ENCODE measurements at regions not wholly inside any gene's neighbourhood (a gene's known extent, or its start where the extent isn't known, plus 50 kb on each side); places are given as distances from the start of the nearest gene placed in this dataset.

DNA sequence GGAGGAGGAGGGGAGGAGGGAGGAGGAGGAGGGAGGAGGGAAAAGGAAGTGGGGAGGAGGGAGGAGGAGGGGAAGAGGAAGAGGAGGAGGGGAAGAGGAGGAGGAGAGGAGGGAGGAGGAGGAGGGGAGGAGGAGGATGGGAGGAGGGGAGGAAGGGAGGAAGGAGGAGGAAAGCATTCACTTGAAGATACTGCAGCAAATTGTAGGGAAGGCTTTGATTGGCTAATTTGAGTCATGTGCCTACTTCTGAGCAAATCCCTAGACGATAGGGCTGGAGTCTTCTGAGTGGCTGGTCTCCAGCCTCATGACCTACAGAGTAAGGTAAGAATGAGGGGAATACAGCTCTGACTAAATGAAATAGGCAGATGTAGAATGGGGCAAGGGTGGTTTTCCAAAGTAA, 783.2 kb upstream of the RBFOX1 start:
- no peak for DNase-seq (ENCODE audit: low spot score)
- no peak for TF ChIP-seq CTCF (IDR thresholded peaks at IDR 0.05; ENCODE audit: extremely low read depth, missing control alignments)

DNA sequence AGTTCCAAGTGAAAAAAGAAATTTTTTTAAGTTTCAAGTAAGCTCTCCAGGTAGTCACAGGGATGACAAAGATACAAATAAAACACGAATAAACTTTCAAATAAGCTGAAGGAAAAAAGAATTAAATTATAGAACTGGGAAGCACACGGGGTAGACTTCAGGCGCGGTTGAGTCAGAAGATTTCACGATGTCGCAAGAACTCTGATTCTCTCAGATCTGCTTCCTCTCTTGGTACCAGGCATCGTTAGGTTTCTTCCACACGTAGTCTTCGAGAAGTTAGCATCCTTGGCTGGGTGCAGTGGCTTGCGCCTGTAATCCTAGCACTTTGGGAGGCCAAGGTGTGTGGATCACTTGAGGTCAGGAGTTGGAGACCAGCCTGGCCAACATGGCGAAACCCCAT, 784.1 kb upstream of the RBFOX1 start:
- DNase-seq (ENCODE audit: low spot score): no peak
- TF ChIP-seq CTCF (IDR thresholded peaks at IDR 0.05; ENCODE audit: extremely low read depth, missing control alignments): no peak

GRCh38 chr16:6547131-6547530, 785.5 kb upstream of the RBFOX1 start:
- TF ChIP-seq CTCF (IDR thresholded peaks at IDR 0.05; ENCODE audit: extremely low read depth, missing control alignments): no peak
- DNase-seq (ENCODE audit: low spot score): no peak

DNA sequence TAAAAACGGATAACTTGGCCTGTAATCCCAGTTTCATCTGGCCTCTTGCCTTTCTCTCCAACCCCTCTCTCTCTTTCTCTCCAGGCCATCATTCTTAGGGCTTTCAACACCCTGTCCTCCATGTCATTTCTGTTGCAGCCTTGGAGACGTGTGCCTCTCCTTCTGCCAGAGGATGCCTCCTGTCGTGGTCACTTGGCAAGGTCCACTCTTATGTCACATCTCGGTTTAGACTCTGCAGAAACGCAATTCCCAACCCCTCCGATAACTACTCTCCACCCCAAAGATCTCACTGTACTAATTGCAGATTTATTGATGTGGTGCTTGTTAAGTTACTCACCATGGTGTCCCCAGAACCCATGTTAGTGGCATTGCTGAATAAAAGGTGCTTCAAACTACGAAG, 787.3 kb upstream of the RBFOX1 start:
- no peak for DNase-seq (ENCODE audit: low spot score)
- TF ChIP-seq CTCF (IDR thresholded peaks at IDR 0.05; ENCODE audit: extremely low read depth, missing control alignments): no peak

DNA sequence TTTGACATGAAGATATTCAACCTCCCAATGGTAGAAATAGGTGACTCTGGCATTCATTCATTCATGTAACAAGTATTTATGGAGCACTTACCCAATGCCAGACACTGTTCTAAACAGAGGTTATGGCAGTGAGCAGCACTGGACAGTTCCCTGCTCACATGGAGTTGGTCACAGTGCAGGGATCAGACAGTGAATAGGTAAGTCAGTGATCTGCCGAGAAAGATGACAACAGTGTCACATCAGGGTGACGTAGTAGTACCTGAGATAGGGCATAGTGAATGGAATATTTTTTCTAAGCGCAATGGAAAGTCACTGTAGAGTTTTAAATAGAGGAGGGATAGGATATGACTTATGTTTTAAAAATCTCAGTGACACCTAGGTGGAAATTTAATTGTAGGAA, 791.4 kb upstream of the RBFOX1 start:
- TF ChIP-seq CTCF (IDR thresholded peaks at IDR 0.05; ENCODE audit: extremely low read depth, missing control alignments): no peak
- no peak for DNase-seq (ENCODE audit: low spot score)

DNA sequence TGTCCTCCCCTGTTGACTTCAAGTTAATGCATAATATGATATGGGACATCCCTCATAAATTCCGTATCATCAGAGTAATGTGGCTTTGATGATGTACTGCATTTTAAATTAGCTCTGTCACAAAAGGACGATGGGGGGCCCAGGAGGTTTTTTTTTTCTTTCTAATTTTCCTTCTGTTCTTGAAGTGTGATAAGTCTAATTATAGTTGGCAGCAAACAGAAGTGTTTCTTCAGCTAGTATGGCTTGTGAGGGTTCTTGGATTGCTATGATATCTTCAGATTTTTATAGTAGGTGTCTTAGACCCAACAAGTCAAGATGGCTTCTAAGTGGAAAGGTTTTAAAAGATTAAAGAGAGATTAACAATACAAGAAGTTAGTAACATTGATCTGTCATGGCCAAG, 796.2 kb upstream of the RBFOX1 start:
- TF ChIP-seq CTCF (IDR thresholded peaks at IDR 0.05; ENCODE audit: extremely low read depth, missing control alignments): no peak
- no peak for DNase-seq (ENCODE audit: low spot score)

DNA sequence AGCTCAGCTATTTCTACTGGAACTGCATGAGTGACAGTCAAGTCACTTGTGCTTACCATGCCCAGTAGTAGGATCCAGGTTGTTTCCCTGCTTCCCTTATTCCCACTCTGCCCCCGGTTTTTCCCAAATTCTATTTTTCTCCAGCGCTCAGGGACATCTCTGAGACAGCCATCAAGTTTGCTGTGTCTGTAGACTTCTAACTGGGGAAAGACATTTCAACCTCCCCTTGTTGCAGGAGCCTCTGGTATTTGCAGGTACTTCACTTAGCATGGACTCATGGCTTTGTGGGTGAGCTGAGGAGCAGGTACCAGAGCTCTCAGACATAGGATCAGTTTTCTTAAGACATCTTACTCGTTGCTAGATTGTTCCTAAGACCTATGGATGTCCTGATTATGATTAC, 801.6 kb upstream of the RBFOX1 start:
- no peak for TF ChIP-seq CTCF (IDR thresholded peaks at IDR 0.05; ENCODE audit: extremely low read depth, missing control alignments)
- DNase-seq (ENCODE audit: low spot score): no peak

All from GM20000 (cell line).